Keratinocyte (primary cell): ENCODE measurements at regions not wholly inside any gene's neighbourhood (a gene's known extent, or its start where the extent isn't known, plus 50 kb on each side); places are given as distances from the start of the nearest gene placed in this dataset.

ENCODE experiments used
- DNase-seq: peaks from one replicate; pipeline ENCODE4 v3.0.0-alpha.2; 2011; ENCODE audit warnings: low read depth, missing footprints, low spot score
- FAIRE-seq: peaks from 2 replicates; lab custom pipeline; 2011; peaks lifted over from hg19 to GRCh38; lab: Jason Lieb, UNC
- H2AFZ ChIP-seq: 2 replicates; pipeline ENCODE4 v1.6.0; 2012; ENCODE audit warnings: low read length, control low read depth, inconsistent platforms; ENCODE audit not compliant: control insufficient read depth
- H3K27ac ChIP-seq: 2 replicates; pipeline ENCODE4 v1.5.1; 2011; ENCODE audit warnings: low read length; ENCODE audit not compliant: control insufficient read depth, insufficient read depth
- H3K27me3 ChIP-seq: 3 replicates; pipeline ENCODE4 v1.6.0; 2011; ENCODE audit warnings: low read length; ENCODE audit not compliant: control insufficient read depth, insufficient read depth; ENCODE audit errors: extremely low read depth
- H3K36me3 ChIP-seq, 2 experiments: 2 replicates in 1 of 2; 3 replicates in 1 of 2; pipeline ENCODE4 v1.5.1; 2011; ENCODE audit warnings: low read length in 2 of 2, mild to moderate bottlenecking in 1 of 2; ENCODE audit not compliant: control insufficient read depth in 2 of 2, insufficient read depth in 2 of 2; ENCODE audit errors: extremely low read depth in 1 of 2
- H3K4me1 ChIP-seq: 3 replicates; pipeline ENCODE4 v1.5.1; 2011; ENCODE audit warnings: low read length; ENCODE audit not compliant: control insufficient read depth, insufficient read depth; ENCODE audit errors: extremely low read depth
- H3K4me2 ChIP-seq: 3 replicates; pipeline ENCODE4 v1.6.0; 2011; ENCODE audit warnings: low read depth, low read length; ENCODE audit not compliant: control insufficient read depth, insufficient read depth; ENCODE audit errors: extremely low read depth
- H3K4me3 ChIP-seq, 3 experiments: fragments of 200-600 bp in 1 of 3; sonication (generic) in 1 of 3; 2 replicates in 2 of 3; 3 replicates in 1 of 3; pipeline ENCODE4 v1.5.1; 2011 to 2016; ENCODE audit warnings: low read length in 3 of 3, mild to moderate bottlenecking in 3 of 3, control low read depth in 2 of 3, inconsistent platforms in 1 of 3, low read depth in 1 of 3, mixed read lengths in 1 of 3, mixed run types in 1 of 3, moderate library complexity in 1 of 3; ENCODE audit not compliant: control insufficient read depth in 2 of 3, insufficient read depth in 2 of 3; ENCODE audit errors: extremely low read depth in 1 of 3
- H3K79me2 ChIP-seq: 2 replicates; pipeline ENCODE4 v1.6.0; 2012; ENCODE audit warnings: low read length; ENCODE audit not compliant: control insufficient read depth, insufficient read depth
- H3K9ac ChIP-seq: 3 replicates; pipeline ENCODE4 v1.6.0; 2011; ENCODE audit warnings: low read length; ENCODE audit not compliant: control insufficient read depth, insufficient read depth; ENCODE audit errors: extremely low read depth
- H3K9me1 ChIP-seq: 3 replicates; pipeline ENCODE4 v1.6.0; 2011; ENCODE audit warnings: low read length; ENCODE audit not compliant: control insufficient read depth, insufficient read depth; ENCODE audit errors: extremely low read depth
- H3K9me3 ChIP-seq: 2 replicates; pipeline ENCODE4 v1.5.1; 2012; ENCODE audit warnings: low read depth, low read length; ENCODE audit not compliant: control insufficient read depth
- H4K20me1 ChIP-seq: 3 replicates; pipeline ENCODE4 v1.6.0; 2011; ENCODE audit warnings: low read length; ENCODE audit not compliant: control insufficient read depth, insufficient read depth; ENCODE audit errors: extremely low read depth
- EZH2 ChIP-seq: IDR thresholded peaks from one replicate; pipeline ENCODE4 v1.6.1; 2012; ENCODE audit warnings: inconsistent platforms, mild to moderate bottlenecking, low read length, moderate library complexity
- dilution Hi-C: fragments of 300-500 bp; cut with MboI; formaldehyde crosslinking; loops from one replicate; pipeline ENCODE4 v1.7.0; 2020; ENCODE audit warnings: low sequenced_read_pairs; ENCODE audit not compliant: extremely low pct_ligation_motif_present
- TF ChIP-seq, protein P1 (sequence below), 3 experiments: IDR thresholded peaks in 1 of 3; conservative IDR thresholded peaks in 1 of 3; optimal IDR thresholded peaks in 1 of 3; 2 replicates in 2 of 3; 3 replicates in 1 of 3; pipeline versions ENCODE3 to v1.5.1; 2011; ENCODE audit warnings: low read length in 3 of 3, mild to moderate bottlenecking in 3 of 3, moderate library complexity in 2 of 3, control low read depth in 1 of 3, inconsistent platforms in 1 of 3; ENCODE audit not compliant: insufficient read depth in 2 of 3; ENCODE audit errors: extremely low read depth in 1 of 3

DNA sequence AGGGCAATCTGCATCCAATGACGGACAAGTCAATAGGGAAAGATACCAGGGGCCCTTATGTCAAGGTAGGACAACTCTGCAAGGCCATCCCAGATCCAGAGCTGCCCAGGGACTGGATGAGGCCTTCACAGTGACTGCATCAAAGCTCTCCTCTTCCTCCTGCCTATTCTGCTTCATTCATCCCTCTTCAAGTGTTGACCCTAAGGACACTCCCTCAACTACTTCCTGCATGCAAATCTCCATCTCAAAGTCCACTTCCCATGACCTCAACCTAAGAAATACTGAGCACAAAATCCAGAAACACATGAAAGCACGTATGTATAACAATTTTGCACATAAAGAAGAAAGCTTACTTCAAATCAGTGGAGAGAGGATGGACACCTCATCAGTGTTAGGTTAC lies 182.3 kb downstream of the AVL9 start:
- DNase-seq (no peak), FAIRE-seq (no peak)
- H3K4me2 ChIP-seq, result no peak overlapping the region
- no peak for TF ChIP-seq EZH2
- TF ChIP-seq, protein P1, sequence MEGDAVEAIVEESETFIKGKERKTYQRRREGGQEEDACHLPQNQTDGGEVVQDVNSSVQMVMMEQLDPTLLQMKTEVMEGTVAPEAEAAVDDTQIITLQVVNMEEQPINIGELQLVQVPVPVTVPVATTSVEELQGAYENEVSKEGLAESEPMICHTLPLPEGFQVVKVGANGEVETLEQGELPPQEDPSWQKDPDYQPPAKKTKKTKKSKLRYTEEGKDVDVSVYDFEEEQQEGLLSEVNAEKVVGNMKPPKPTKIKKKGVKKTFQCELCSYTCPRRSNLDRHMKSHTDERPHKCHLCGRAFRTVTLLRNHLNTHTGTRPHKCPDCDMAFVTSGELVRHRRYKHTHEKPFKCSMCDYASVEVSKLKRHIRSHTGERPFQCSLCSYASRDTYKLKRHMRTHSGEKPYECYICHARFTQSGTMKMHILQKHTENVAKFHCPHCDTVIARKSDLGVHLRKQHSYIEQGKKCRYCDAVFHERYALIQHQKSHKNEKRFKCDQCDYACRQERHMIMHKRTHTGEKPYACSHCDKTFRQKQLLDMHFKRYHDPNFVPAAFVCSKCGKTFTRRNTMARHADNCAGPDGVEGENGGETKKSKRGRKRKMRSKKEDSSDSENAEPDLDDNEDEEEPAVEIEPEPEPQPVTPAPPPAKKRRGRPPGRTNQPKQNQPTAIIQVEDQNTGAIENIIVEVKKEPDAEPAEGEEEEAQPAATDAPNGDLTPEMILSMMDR (optimal IDR thresholded peaks at IDR 0.05 in 1 of 3, IDR thresholded peaks at IDR 0.05 in 1 of 3, conservative IDR thresholded peaks at IDR 0.05 in 1 of 3; ENCODE audit: extremely low read depth in 1 of 3, insufficient read depth in 2 of 3, low read length in 3 of 3), result no peak
- H3K79me2 ChIP-seq, result no peaks in the 10 kb centered on the region
- H3K9ac ChIP-seq, result no peak overlapping the region
- no peak overlapping the region for H3K4me3 ChIP-seq
- H2AFZ ChIP-seq, result no peak overlapping the region
- no peaks in the 10 kb centered on the region for H3K9me1 ChIP-seq
- no peaks in the 10 kb centered on the region for H3K27me3 ChIP-seq
- H3K9me3 ChIP-seq, result no peaks in the 10 kb centered on the region
- dilution Hi-C loops, result no loop called here
- H4K20me1 ChIP-seq, result no peaks in the 10 kb centered on the region
- H3K4me1 ChIP-seq, result peaks cover 16% of the 10 kb centered on the region
- H3K36me3 ChIP-seq, result no peaks in the 10 kb centered on the region
- H3K27ac ChIP-seq, result no peak overlapping the region

DNA sequence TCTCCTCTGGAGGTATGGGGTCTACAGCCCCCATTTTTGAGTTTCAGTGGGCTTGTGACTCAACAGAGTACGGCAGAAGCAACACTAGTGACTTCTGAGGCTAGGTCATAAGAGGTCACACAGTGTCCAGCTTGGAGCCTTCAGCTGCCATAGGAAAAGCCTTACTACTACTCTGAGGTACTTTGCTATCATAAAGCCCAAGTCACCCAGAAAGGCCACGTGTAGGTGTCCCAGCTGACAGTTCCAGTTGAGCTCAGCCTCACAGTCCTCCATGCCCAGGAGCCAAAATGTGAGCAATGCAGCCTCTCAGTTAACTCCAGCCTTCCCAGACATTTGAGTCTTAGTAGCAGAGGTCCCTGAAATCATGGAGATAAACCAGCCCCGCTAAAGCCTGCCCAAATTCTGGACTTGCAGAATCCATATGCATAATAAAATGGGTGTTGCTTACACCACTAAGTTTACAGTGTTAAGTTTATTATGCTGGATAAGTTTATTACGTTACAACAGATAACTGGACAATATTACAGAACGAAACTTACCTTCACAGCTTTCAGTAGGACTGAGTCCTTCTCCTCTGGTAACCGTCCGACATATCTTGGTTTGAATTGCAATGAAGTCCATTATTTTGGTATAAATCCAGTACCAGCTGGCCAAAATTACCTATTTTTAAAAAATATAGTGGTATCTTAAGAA lies 181.1 kb downstream of the AVL9 start:
- Histone ChIP-seq H3K27ac (no peak overlapping the region), H4K20me1 (no peaks in the 10 kb centered on the region), H3K79me2 (no peaks in the 10 kb centered on the region), H3K9me3 (no peaks in the 10 kb centered on the region), H3K9me1 (no peaks in the 10 kb centered on the region), H3K4me1 (peaks cover 16% of the 10 kb centered on the region), H3K36me3 (no peaks in the 10 kb centered on the region), H3K27me3 (no peaks in the 10 kb centered on the region), H3K9ac (no peak overlapping the region), H2AFZ (no peak overlapping the region), H3K4me2 (no peak overlapping the region), H3K4me3 (no peak overlapping the region)
- FAIRE-seq (no peak), DNase-seq (no peak)
- dilution Hi-C loops, result no loop called here
- TF ChIP-seq EZH2, result no peak
- TF ChIP-seq, protein P1 (optimal IDR thresholded peaks at IDR 0.05 in 1 of 3, IDR thresholded peaks at IDR 0.05 in 1 of 3, conservative IDR thresholded peaks at IDR 0.05 in 1 of 3; ENCODE audit: extremely low read depth in 1 of 3, insufficient read depth in 2 of 3, low read length in 3 of 3), result no peak
